Esophagus muscularis mucosa (tissue), 4 donors: ENCODE measurements at regions not wholly inside any gene's neighbourhood (a gene's known extent, or its start where the extent isn't known, plus 50 kb on each side); places are given as distances from the start of the nearest gene placed in this dataset.

Experiments used
- EP300 ChIP-seq: sonication (generic); formaldehyde crosslinking; IDR thresholded peaks from one replicate; pipeline ENCODE4 v1.6.1; 2017; ENCODE audit warnings: antibody characterized with exemption
- POLR2A ChIP-seq: fragments of 450-650 bp; IDR thresholded peaks from one replicate; pipeline ENCODE4 v1.6.1; 2017; ENCODE audit warnings: antibody characterized with exemption, moderate library complexity, mild to moderate bottlenecking, low read depth
- TF ChIP-seq, protein P1 (sequence below), 3 experiments: fragments of 200-600 bp in 2 of 3; fragments of 450-650 bp in 1 of 3; sonication (generic) in 2 of 3; IDR thresholded peaks; one replicate each; pipeline ENCODE4 v1.5.1; 2017 to 2019; ENCODE audit warnings: antibody characterized with exemption in 3 of 3, mild to moderate bottlenecking in 2 of 3, moderate library complexity in 1 of 3

DNA sequence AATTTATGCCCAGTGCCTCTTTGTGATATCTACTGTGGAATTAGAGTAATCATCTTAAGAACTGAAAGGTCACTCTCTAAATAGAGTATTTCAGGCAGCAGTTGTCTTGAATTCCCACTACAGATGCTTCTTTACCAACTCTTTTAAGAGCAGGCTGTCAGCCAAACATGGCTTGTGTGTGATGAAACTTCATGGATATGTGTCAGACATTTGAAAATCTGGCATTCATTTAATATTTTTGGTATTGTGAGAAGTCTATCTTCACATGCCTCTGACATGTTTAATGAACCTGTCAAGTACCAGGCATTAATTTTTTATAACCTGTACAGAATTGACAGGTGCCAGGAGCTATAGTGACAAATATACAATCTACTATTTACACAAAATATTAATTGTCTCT lies 318.6 kb downstream of the CDH9 start:
- TF ChIP-seq POLR2A: no peak
- TF ChIP-seq, protein P1, sequence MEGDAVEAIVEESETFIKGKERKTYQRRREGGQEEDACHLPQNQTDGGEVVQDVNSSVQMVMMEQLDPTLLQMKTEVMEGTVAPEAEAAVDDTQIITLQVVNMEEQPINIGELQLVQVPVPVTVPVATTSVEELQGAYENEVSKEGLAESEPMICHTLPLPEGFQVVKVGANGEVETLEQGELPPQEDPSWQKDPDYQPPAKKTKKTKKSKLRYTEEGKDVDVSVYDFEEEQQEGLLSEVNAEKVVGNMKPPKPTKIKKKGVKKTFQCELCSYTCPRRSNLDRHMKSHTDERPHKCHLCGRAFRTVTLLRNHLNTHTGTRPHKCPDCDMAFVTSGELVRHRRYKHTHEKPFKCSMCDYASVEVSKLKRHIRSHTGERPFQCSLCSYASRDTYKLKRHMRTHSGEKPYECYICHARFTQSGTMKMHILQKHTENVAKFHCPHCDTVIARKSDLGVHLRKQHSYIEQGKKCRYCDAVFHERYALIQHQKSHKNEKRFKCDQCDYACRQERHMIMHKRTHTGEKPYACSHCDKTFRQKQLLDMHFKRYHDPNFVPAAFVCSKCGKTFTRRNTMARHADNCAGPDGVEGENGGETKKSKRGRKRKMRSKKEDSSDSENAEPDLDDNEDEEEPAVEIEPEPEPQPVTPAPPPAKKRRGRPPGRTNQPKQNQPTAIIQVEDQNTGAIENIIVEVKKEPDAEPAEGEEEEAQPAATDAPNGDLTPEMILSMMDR (IDR thresholded peaks at IDR 0.05): no peak
- no peak for TF ChIP-seq EP300
